Fibroblast of lung (primary cell): ENCODE measurements at regions not wholly inside any gene's neighbourhood (a gene's known extent, or its start where the extent isn't known, plus 50 kb on each side); places are given as distances from the start of the nearest gene placed in this dataset.

Source experiments
- DNase-seq, 2 donors: peaks; one replicate each; pipeline versions ENCODE4 v3.0.0 to v3.0.0-alpha.2; 2010; ENCODE audit warnings: low read depth in 2 of 2
- H2AFZ ChIP-seq: 2 replicates; pipeline ENCODE4 v1.5.1; 2012; ENCODE audit warnings: low read length, control low read depth, inconsistent platforms
- H3K27ac ChIP-seq: 2 replicates; pipeline ENCODE4 v1.5.1; 2011; ENCODE audit warnings: low read length, control low read depth; ENCODE audit not compliant: insufficient read depth
- H3K27me3 ChIP-seq: 2 replicates; pipeline ENCODE4 v1.5.1; 2011; ENCODE audit warnings: mild to moderate bottlenecking, low read length; ENCODE audit not compliant: control insufficient read depth, insufficient read depth
- H3K36me3 ChIP-seq: 2 replicates; pipeline ENCODE4 v1.5.1; 2011; ENCODE audit warnings: low read length; ENCODE audit not compliant: control insufficient read depth, insufficient read depth
- H3K4me1 ChIP-seq: 2 replicates; pipeline ENCODE4 v1.5.1; 2011; ENCODE audit warnings: low read length; ENCODE audit not compliant: control insufficient read depth, insufficient read depth; ENCODE audit errors: extremely low read depth
- H3K4me2 ChIP-seq: 2 replicates; pipeline ENCODE4 v1.5.1; 2011; ENCODE audit warnings: low read length, control low read depth; ENCODE audit not compliant: insufficient read depth; ENCODE audit errors: extremely low read depth
- H3K4me3 ChIP-seq, 4 experiments: fragments of 200-600 bp in 1 of 4; sonication (generic) in 1 of 4; replicated peaks in 1 of 4; 2 replicates each; pipeline ENCODE4 v1.5.1; 2011 to 2016; ENCODE audit warnings: low read length in 4 of 4, low read depth in 3 of 4, mild to moderate bottlenecking in 3 of 4, control low read depth in 2 of 4, inconsistent platforms in 1 of 4, mixed read lengths in 1 of 4; ENCODE audit not compliant: insufficient read depth in 1 of 4; ENCODE audit errors: control extremely low read depth in 1 of 4
- H3K79me2 ChIP-seq: 2 replicates; pipeline ENCODE4 v1.5.1; 2012; ENCODE audit warnings: mild to moderate bottlenecking, low read length, inconsistent platforms; ENCODE audit not compliant: control insufficient read depth, insufficient read depth
- H3K9ac ChIP-seq: 2 replicates; pipeline ENCODE4 v1.5.1; 2011; ENCODE audit warnings: mild to moderate bottlenecking, low read length, control low read depth; ENCODE audit not compliant: insufficient read depth
- H3K9me3 ChIP-seq: 2 replicates; pipeline ENCODE4 v1.5.1; 2012; ENCODE audit warnings: low read depth, low read length; ENCODE audit not compliant: control insufficient read depth, insufficient read depth
- H4K20me1 ChIP-seq: 2 replicates; pipeline ENCODE4 v1.5.1; 2011; ENCODE audit warnings: low read length; ENCODE audit not compliant: control insufficient read depth, insufficient read depth; ENCODE audit errors: extremely low read depth
- CTCF ChIP-seq, 2 donors: IDR thresholded peaks in 1 of 2; conservative IDR thresholded peaks in 1 of 2; 1 replicate in 1 of 2; 2 replicates in 1 of 2; pipeline ENCODE4 v1.5.1; 2011 to 2012; ENCODE audit warnings: low read length in 2 of 2, control low read depth in 1 of 2, inconsistent platforms in 1 of 2, low read depth in 1 of 2, mild to moderate bottlenecking in 1 of 2
- EZH2 ChIP-seq: IDR thresholded peaks from 2 replicates; pipeline ENCODE4 v1.5.1; 2012; ENCODE audit warnings: low read length, control low read depth, mild to moderate bottlenecking; ENCODE audit errors: missing control alignments

GRCh38 chr14:101234244-101234937, 326.9 kb upstream of the DIO3 start:
- H3K79me2 ChIP-seq: no peaks in the 10 kb centered on the region
- no peaks in the 10 kb centered on the region for H4K20me1 ChIP-seq
- H2AFZ ChIP-seq: no peak overlapping the region
- H3K4me2 ChIP-seq: no peak overlapping the region
- no peak overlapping the region for H3K4me3 ChIP-seq
- H3K4me1 ChIP-seq: no peaks in the 10 kb centered on the region
- no peak for DNase-seq
- TF ChIP-seq EZH2 (no peak), CTCF (conservative IDR thresholded peaks at IDR 0.05 in 1 of 2, IDR thresholded peaks at IDR 0.05 in 1 of 2; ENCODE audit: low read depth in 1 of 2, low read length in 2 of 2) (no peak)
- H3K9ac ChIP-seq: no peak overlapping the region
- no peak overlapping the region for H3K27ac ChIP-seq
- H3K9me3 ChIP-seq: no peaks in the 10 kb centered on the region
- H3K27me3 ChIP-seq: no peaks in the 10 kb centered on the region
- H3K36me3 ChIP-seq: no peaks in the 10 kb centered on the region

GRCh38 chr14:101234999-101235334, 326.3 kb upstream of the DIO3 start:
- TF ChIP-seq CTCF (conservative IDR thresholded peaks at IDR 0.05 in 1 of 2, IDR thresholded peaks at IDR 0.05 in 1 of 2; ENCODE audit: low read depth in 1 of 2, low read length in 2 of 2) (no peak), EZH2 (no peak)
- H3K36me3 ChIP-seq: no peaks in the 10 kb centered on the region
- H3K4me2 ChIP-seq: no peak overlapping the region
- H3K79me2 ChIP-seq: no peaks in the 10 kb centered on the region
- H3K9me3 ChIP-seq: no peaks in the 10 kb centered on the region
- H3K27me3 ChIP-seq: no peaks in the 10 kb centered on the region
- H3K27ac ChIP-seq: no peak overlapping the region
- H3K9ac ChIP-seq: no peak overlapping the region
- H4K20me1 ChIP-seq: no peaks in the 10 kb centered on the region
- H3K4me1 ChIP-seq: no peaks in the 10 kb centered on the region
- no peak overlapping the region for H2AFZ ChIP-seq
- H3K4me3 ChIP-seq: no peak overlapping the region
- no peak for DNase-seq

- no peaks in the 10 kb centered on the region for H3K9me3 ChIP-seq
- H2AFZ ChIP-seq: no peak overlapping the region
- no peaks in the 10 kb centered on the region for H3K36me3 ChIP-seq
- H3K4me1 ChIP-seq: no peaks in the 10 kb centered on the region
- H3K27me3 ChIP-seq: no peaks in the 10 kb centered on the region
- no peak overlapping the region for H3K27ac ChIP-seq
- no peaks in the 10 kb centered on the region for H3K79me2 ChIP-seq
- no peak overlapping the region for H3K4me2 ChIP-seq
- no peak overlapping the region for H3K9ac ChIP-seq
- peak; percentile 34 to 41 for DNase-seq
- no peaks in the 10 kb centered on the region for H4K20me1 ChIP-seq
- peak; percentile 38 to 69 for TF ChIP-seq CTCF (conservative IDR thresholded peaks at IDR 0.05 in 1 of 2, IDR thresholded peaks at IDR 0.05 in 1 of 2; ENCODE audit: low read depth in 1 of 2, low read length in 2 of 2)
- no peak for TF ChIP-seq EZH2
- H3K4me3 ChIP-seq: no peak overlapping the region
Observed at GRCh38 chr14:101235335-101236103, 325.8 kb upstream of the DIO3 start.
